ENCODE measurements at regions not wholly inside any gene's neighbourhood (a gene's known extent, or its start where the extent isn't known, plus 50 kb on each side); places are given as distances from the start of the nearest gene placed in this dataset.

DNA sequence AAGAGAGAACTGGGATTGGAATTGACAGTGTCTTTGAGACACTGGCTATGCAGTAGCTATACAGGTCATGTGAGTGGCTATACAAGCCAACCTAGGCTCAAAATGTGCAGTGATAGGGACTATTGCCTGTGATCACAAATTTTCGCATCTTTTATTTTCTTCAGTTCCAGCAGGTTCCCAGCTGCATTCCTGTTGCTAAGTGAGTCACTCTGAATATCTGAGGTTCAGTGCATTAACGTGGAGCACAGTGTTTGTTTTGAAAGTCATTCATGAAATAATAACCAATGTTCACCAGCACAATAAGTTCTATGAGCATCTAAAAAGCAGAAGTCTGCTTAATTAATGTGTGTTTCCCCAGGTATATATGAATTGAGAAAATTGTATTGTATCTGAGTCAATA, 1236.0 kb upstream of the CELF2 start:
- no peak overlapping the region for H3K9ac ChIP-seq (ENCODE audit: low read length)
- H3K4me1 ChIP-seq (ENCODE audit: control insufficient read depth in 1 of 2, insufficient read depth in 2 of 2, low read length in 2 of 2), result no peaks in the 10 kb centered on the region
- H3K27me3 ChIP-seq (ENCODE audit: insufficient read depth, low read length), result no peaks in the 10 kb centered on the region
- ChIA-PET RAD21 (ENCODE audit: low non-redundant PET in 1 of 2, low total read pairs in 2 of 2, uncharacterized antibody in 2 of 2, unreplicated experiment in 2 of 2) (no interaction called here), CTCF (no interaction called here), POLR2A (no interaction called here)
- H3K79me2 ChIP-seq (ENCODE audit: insufficient read depth, low read length), result no peaks in the 10 kb centered on the region
- H3K27ac ChIP-seq (ENCODE audit: low read depth, low read length), result no peak overlapping the region
- no peaks in the 10 kb centered on the region for H3K36me3 ChIP-seq (ENCODE audit: control insufficient read depth in 1 of 2, insufficient read depth in 2 of 2, low read length in 2 of 2)
- H3K4me3 ChIP-seq (replicated peaks in 1 of 2; ENCODE audit: low read depth in 1 of 2, low read length in 2 of 2), result no peak overlapping the region
- no peaks in the 10 kb centered on the region for H4K20me1 ChIP-seq (ENCODE audit: insufficient read depth)
- no peak overlapping the region for H3K4me2 ChIP-seq (ENCODE audit: low read length)
- BruUV-seq (replicated peaks), result no TSS peak
- intact Hi-C loops (cut with micrococcal nuclease), result no loop called here
- H2AFZ ChIP-seq (ENCODE audit: low read depth, low read length, poor library complexity, severe bottlenecking), result no peak overlapping the region
- peaks cover 20 to 43% of the 10 kb centered on the region in 2 experiments; a peak in 2 of 4 replicates for H3K9me3 ChIP-seq (ENCODE audit: control insufficient read depth in 1 of 2, insufficient read depth in 1 of 2, low read depth in 1 of 2, low read length in 2 of 2)
- DNase-seq (ENCODE audit: low read depth, low spot score), result no peak
- no peak for TF ChIP-seq FOSL1 (IDR thresholded peaks at IDR 0.05; ENCODE audit: low read depth)
- TF ChIP-seq TCF7L2 (IDR thresholded peaks at IDR 0.05; ENCODE audit: borderline replicate concordance, extremely low read depth, insufficient read depth, insufficient read length), result no peak
- TF ChIP-seq EZH2 (IDR thresholded peaks at IDR 0.05), result no peak
- TF ChIP-seq, protein P1, sequence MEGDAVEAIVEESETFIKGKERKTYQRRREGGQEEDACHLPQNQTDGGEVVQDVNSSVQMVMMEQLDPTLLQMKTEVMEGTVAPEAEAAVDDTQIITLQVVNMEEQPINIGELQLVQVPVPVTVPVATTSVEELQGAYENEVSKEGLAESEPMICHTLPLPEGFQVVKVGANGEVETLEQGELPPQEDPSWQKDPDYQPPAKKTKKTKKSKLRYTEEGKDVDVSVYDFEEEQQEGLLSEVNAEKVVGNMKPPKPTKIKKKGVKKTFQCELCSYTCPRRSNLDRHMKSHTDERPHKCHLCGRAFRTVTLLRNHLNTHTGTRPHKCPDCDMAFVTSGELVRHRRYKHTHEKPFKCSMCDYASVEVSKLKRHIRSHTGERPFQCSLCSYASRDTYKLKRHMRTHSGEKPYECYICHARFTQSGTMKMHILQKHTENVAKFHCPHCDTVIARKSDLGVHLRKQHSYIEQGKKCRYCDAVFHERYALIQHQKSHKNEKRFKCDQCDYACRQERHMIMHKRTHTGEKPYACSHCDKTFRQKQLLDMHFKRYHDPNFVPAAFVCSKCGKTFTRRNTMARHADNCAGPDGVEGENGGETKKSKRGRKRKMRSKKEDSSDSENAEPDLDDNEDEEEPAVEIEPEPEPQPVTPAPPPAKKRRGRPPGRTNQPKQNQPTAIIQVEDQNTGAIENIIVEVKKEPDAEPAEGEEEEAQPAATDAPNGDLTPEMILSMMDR (IDR thresholded peaks at IDR 0.05 in 2 of 3, conservative IDR thresholded peaks at IDR 0.05 in 1 of 3; ENCODE audit: borderline replicate concordance in 1 of 3, insufficient read depth in 1 of 3, low read depth in 2 of 3, low read length in 2 of 3), result no peak
- TF ChIP-seq ZNF274 (IDR thresholded peaks at IDR 0.05; ENCODE audit: low read depth, low read length), result no peak
- TF ChIP-seq, protein P2, sequence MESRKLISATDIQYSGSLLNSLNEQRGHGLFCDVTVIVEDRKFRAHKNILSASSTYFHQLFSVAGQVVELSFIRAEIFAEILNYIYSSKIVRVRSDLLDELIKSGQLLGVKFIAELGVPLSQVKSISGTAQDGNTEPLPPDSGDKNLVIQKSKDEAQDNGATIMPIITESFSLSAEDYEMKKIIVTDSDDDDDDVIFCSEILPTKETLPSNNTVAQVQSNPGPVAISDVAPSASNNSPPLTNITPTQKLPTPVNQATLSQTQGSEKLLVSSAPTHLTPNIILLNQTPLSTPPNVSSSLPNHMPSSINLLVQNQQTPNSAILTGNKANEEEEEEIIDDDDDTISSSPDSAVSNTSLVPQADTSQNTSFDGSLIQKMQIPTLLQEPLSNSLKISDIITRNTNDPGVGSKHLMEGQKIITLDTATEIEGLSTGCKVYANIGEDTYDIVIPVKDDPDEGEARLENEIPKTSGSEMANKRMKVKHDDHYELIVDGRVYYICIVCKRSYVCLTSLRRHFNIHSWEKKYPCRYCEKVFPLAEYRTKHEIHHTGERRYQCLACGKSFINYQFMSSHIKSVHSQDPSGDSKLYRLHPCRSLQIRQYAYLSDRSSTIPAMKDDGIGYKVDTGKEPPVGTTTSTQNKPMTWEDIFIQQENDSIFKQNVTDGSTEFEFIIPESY (IDR thresholded peaks at IDR 0.05; ENCODE audit: extremely low read depth, insufficient replicate concordance, low read length), result no peak
- no peak for TF ChIP-seq ELF1 (IDR thresholded peaks at IDR 0.05; ENCODE audit: borderline replicate concordance, low read depth)
- no peak for TF ChIP-seq YY1 (IDR thresholded peaks at IDR 0.05; ENCODE audit: extremely low read depth, insufficient replicate concordance, low read depth, low read length)
- no peak for TF ChIP-seq RAD21 (IDR thresholded peaks at IDR 0.05; ENCODE audit: low read depth)
- no peak for TF ChIP-seq EGR1 (IDR thresholded peaks at IDR 0.05; ENCODE audit: low read depth)
- no peak for TF ChIP-seq POLR2AphosphoS5 (IDR thresholded peaks at IDR 0.05; ENCODE audit: low read depth, low read length)
- TF ChIP-seq, protein P3, sequence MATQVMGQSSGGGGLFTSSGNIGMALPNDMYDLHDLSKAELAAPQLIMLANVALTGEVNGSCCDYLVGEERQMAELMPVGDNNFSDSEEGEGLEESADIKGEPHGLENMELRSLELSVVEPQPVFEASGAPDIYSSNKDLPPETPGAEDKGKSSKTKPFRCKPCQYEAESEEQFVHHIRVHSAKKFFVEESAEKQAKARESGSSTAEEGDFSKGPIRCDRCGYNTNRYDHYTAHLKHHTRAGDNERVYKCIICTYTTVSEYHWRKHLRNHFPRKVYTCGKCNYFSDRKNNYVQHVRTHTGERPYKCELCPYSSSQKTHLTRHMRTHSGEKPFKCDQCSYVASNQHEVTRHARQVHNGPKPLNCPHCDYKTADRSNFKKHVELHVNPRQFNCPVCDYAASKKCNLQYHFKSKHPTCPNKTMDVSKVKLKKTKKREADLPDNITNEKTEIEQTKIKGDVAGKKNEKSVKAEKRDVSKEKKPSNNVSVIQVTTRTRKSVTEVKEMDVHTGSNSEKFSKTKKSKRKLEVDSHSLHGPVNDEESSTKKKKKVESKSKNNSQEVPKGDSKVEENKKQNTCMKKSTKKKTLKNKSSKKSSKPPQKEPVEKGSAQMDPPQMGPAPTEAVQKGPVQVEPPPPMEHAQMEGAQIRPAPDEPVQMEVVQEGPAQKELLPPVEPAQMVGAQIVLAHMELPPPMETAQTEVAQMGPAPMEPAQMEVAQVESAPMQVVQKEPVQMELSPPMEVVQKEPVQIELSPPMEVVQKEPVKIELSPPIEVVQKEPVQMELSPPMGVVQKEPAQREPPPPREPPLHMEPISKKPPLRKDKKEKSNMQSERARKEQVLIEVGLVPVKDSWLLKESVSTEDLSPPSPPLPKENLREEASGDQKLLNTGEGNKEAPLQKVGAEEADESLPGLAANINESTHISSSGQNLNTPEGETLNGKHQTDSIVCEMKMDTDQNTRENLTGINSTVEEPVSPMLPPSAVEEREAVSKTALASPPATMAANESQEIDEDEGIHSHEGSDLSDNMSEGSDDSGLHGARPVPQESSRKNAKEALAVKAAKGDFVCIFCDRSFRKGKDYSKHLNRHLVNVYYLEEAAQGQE (IDR thresholded peaks at IDR 0.05; ENCODE audit: low read depth), result no peak
- TF ChIP-seq JUND (IDR thresholded peaks at IDR 0.05), result no peak
- no peak for TF ChIP-seq CBX3 (IDR thresholded peaks at IDR 0.05; ENCODE audit: low read depth)
- TF ChIP-seq CEBPB (IDR thresholded peaks at IDR 0.05; ENCODE audit: low read depth), result no peak
- no peak for ATAC-seq
- H3K9me2 ChIP-seq (ENCODE audit: insufficient read depth), result no peaks in the 10 kb centered on the region

Measured in HCT116 (cell line).